HepG2 (cell line): ENCODE measurements at regions not wholly inside any gene's neighbourhood (a gene's known extent, or its start where the extent isn't known, plus 50 kb on each side); places are given as distances from the start of the nearest gene placed in this dataset.

ENCODE experiments used
- ATF1 ChIP-seq: IDR thresholded peaks from 2 replicates; pipeline ENCODE4 v1.6.1; 2016; ENCODE audit warnings: mild to moderate bottlenecking, control low read depth
- ATF7 ChIP-seq, 2 experiments: fragments of 450-650 bp in 1 of 2; sonication (generic) in 1 of 2; formaldehyde crosslinking in 1 of 2; IDR thresholded peaks; 2 replicates each; pipeline versions ENCODE4 v1.4.0 to v1.6.1; 2016 to 2020; ENCODE audit warnings: antibody characterized with exemption in 1 of 2, mild to moderate bottlenecking in 1 of 2, missing genetic modification reagents in 1 of 2
- CBX2 ChIP-seq, 2 experiments: fragments of 200-600 bp in 1 of 2; sonication (generic); formaldehyde crosslinking in 1 of 2; IDR thresholded peaks; 2 replicates each; pipeline versions ENCODE4 v1.7.0 to v1.8.1; 2018 to 2022; ENCODE audit warnings: low read depth in 2 of 2, low read length in 1 of 2, mild to moderate bottlenecking in 1 of 2, missing genetic modification reagents in 1 of 2
- EZH2 ChIP-seq: conservative IDR thresholded peaks from 2 replicates; pipeline ENCODE4 v1.6.1; 2012; ENCODE audit warnings: mild to moderate bottlenecking, low read depth, low read length, moderate library complexity
- FOXA1 ChIP-seq, 2 experiments: fragments of 450-650 bp in 1 of 2; sonication (generic) in 1 of 2; formaldehyde crosslinking in 1 of 2; IDR thresholded peaks; 2 replicates each; pipeline versions ENCODE4 v1.4.0 to v1.6.1; 2016 to 2020; ENCODE audit warnings: missing genetic modification reagents in 1 of 2
- POLR2A ChIP-seq, 2 experiments: IDR thresholded peaks; 2 replicates each; pipeline ENCODE4 v1.6.1; 2011; ENCODE audit warnings: low read depth in 2 of 2, low read length in 2 of 2, mild to moderate bottlenecking in 1 of 2, moderate library complexity in 1 of 2; ENCODE audit not compliant: insufficient read depth in 1 of 2
- SRF ChIP-seq: IDR thresholded peaks from 2 replicates; pipeline ENCODE4 v1.6.1; 2011; ENCODE audit warnings: mild to moderate bottlenecking, low read depth, low read length, moderate library complexity
- ZBTB1 ChIP-seq: sonication (generic); formaldehyde crosslinking; IDR thresholded peaks from 2 replicates; pipeline ENCODE4 v1.4.0; 2020; ENCODE audit warnings: missing genetic modification reagents, borderline replicate concordance
- ZNF354B ChIP-seq: sonication (generic); formaldehyde crosslinking; IDR thresholded peaks from 2 replicates; pipeline ENCODE4 v1.8.0; 2022; ENCODE audit warnings: mild to moderate bottlenecking, missing genetic modification reagents
- TF ChIP-seq, protein P1 (sequence below): sonication (generic); formaldehyde crosslinking; IDR thresholded peaks from 2 replicates; pipeline ENCODE4 v1.5.0; 2020; ENCODE audit warnings: mild to moderate bottlenecking, missing genetic modification reagents, borderline replicate concordance
- TF ChIP-seq, protein P2 (sequence below): sonication (generic); formaldehyde crosslinking; IDR thresholded peaks from 2 replicates; pipeline ENCODE4 v1.5.0; 2020; ENCODE audit warnings: missing genetic modification reagents
- TF ChIP-seq, protein P3 (sequence below): sonication (generic); formaldehyde crosslinking; IDR thresholded peaks from 2 replicates; pipeline ENCODE4 v1.5.0; 2020; ENCODE audit warnings: mild to moderate bottlenecking, missing genetic modification reagents, moderate library complexity
- TF ChIP-seq, protein P4 (sequence below): sonication (generic); formaldehyde crosslinking; IDR thresholded peaks from 2 replicates; pipeline ENCODE4 v1.5.0; 2020; ENCODE audit warnings: missing genetic modification reagents
- TF ChIP-seq, protein P5 (sequence below): sonication (generic); formaldehyde crosslinking; IDR thresholded peaks from 2 replicates; pipeline ENCODE4 v1.4.0; 2020; ENCODE audit warnings: mild to moderate bottlenecking, missing genetic modification reagents

DNA sequence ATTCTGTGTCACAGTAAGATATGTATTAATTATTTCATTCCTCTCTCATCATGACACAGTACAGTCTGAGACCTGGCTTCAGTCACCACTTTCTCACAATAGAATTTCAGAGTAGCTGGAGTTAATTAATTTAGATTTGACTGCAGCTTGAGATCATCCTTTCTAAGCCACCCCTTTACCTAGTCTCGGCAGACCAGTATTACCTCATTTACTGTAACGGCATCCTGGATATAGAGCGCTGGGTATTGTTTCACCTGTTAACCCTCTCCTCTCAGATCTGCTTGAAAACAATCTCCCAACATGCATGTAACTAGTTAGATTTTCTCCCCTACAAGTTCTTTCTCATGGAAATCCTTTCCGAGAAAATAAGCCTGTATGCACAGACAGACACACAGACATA is 1057.5 kb downstream of the GATA3 start:
- TF ChIP-seq ATF1 (CRISPR knock-in tag) (no peak), ATF7 (IDR thresholded peaks at IDR 0.05) (no peak), ATF7 (CRISPR knock-in tag; IDR thresholded peaks at IDR 0.05) (no peak), SRF (no peak), EZH2 (no peak), POLR2A (IDR thresholded peaks at IDR 0.05; ENCODE audit: insufficient read depth in 1 of 2, low read depth in 2 of 2, low read length in 2 of 2) (no peak), ZBTB1 (CRISPR knock-in tag) (no peak), ZNF354B (no peak), FOXA1 (IDR thresholded peaks at IDR 0.05) (no peak), FOXA1 (CRISPR knock-in tag; IDR thresholded peaks at IDR 0.05) (no peak), CBX2 (IDR thresholded peaks at IDR 0.05; ENCODE audit: low read depth, low read length) (no peak), CBX2 (CRISPR knock-in tag; IDR thresholded peaks at IDR 0.05; ENCODE audit: low read depth) (no peak)
- TF ChIP-seq, protein P1, sequence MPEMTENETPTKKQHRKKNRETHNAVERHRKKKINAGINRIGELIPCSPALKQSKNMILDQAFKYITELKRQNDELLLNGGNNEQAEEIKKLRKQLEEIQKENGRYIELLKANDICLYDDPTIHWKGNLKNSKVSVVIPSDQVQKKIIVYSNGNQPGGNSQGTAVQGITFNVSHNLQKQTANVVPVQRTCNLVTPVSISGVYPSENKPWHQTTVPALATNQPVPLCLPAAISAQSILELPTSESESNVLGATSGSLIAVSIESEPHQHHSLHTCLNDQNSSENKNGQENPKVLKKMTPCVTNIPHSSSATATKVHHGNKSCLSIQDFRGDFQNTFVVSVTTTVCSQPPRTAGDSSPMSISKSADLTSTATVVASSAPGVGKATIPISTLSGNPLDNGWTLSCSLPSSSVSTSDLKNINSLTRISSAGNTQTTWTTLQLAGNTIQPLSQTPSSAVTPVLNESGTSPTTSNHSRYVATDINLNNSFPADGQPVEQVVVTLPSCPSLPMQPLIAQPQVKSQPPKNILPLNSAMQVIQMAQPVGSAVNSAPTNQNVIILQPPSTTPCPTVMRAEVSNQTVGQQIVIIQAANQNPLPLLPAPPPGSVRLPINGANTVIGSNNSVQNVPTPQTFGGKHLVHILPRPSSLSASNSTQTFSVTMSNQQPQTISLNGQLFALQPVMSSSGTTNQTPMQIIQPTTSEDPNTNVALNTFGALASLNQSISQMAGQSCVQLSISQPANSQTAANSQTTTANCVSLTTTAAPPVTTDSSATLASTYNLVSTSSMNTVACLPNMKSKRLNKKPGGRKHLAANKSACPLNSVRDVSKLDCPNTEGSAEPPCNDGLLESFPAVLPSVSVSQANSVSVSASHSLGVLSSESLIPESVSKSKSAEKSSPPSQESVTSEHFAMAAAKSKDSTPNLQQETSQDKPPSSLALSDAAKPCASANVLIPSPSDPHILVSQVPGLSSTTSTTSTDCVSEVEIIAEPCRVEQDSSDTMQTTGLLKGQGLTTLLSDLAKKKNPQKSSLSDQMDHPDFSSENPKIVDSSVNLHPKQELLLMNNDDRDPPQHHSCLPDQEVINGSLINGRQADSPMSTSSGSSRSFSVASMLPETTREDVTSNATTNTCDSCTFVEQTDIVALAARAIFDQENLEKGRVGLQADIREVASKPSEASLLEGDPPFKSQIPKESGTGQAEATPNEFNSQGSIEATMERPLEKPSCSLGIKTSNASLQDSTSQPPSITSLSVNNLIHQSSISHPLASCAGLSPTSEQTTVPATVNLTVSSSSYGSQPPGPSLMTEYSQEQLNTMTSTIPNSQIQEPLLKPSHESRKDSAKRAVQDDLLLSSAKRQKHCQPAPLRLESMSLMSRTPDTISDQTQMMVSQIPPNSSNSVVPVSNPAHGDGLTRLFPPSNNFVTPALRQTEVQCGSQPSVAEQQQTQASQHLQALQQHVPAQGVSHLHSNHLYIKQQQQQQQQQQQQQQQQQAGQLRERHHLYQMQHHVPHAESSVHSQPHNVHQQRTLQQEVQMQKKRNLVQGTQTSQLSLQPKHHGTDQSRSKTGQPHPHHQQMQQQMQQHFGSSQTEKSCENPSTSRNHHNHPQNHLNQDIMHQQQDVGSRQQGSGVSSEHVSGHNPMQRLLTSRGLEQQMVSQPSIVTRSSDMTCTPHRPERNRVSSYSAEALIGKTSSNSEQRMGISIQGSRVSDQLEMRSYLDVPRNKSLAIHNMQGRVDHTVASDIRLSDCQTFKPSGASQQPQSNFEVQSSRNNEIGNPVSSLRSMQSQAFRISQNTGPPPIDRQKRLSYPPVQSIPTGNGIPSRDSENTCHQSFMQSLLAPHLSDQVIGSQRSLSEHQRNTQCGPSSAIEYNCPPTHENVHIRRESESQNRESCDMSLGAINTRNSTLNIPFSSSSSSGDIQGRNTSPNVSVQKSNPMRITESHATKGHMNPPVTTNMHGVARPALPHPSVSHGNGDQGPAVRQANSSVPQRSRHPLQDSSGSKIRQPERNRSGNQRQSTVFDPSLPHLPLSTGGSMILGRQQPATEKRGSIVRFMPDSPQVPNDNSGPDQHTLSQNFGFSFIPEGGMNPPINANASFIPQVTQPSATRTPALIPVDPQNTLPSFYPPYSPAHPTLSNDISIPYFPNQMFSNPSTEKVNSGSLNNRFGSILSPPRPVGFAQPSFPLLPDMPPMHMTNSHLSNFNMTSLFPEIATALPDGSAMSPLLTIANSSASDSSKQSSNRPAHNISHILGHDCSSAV (CRISPR knock-in tag): no peak
- TF ChIP-seq, protein P2, sequence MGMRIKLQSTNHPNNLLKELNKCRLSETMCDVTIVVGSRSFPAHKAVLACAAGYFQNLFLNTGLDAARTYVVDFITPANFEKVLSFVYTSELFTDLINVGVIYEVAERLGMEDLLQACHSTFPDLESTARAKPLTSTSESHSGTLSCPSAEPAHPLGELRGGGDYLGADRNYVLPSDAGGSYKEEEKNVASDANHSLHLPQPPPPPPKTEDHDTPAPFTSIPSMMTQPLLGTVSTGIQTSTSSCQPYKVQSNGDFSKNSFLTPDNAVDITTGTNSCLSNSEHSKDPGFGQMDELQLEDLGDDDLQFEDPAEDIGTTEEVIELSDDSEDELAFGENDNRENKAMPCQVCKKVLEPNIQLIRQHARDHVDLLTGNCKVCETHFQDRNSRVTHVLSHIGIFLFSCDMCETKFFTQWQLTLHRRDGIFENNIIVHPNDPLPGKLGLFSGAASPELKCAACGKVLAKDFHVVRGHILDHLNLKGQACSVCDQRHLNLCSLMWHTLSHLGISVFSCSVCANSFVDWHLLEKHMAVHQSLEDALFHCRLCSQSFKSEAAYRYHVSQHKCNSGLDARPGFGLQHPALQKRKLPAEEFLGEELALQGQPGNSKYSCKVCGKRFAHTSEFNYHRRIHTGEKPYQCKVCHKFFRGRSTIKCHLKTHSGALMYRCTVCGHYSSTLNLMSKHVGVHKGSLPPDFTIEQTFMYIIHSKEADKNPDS (CRISPR knock-in tag): no peak
- TF ChIP-seq, protein P3, sequence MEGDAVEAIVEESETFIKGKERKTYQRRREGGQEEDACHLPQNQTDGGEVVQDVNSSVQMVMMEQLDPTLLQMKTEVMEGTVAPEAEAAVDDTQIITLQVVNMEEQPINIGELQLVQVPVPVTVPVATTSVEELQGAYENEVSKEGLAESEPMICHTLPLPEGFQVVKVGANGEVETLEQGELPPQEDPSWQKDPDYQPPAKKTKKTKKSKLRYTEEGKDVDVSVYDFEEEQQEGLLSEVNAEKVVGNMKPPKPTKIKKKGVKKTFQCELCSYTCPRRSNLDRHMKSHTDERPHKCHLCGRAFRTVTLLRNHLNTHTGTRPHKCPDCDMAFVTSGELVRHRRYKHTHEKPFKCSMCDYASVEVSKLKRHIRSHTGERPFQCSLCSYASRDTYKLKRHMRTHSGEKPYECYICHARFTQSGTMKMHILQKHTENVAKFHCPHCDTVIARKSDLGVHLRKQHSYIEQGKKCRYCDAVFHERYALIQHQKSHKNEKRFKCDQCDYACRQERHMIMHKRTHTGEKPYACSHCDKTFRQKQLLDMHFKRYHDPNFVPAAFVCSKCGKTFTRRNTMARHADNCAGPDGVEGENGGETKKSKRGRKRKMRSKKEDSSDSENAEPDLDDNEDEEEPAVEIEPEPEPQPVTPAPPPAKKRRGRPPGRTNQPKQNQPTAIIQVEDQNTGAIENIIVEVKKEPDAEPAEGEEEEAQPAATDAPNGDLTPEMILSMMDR (CRISPR knock-in tag): no peak
- TF ChIP-seq, protein P4, sequence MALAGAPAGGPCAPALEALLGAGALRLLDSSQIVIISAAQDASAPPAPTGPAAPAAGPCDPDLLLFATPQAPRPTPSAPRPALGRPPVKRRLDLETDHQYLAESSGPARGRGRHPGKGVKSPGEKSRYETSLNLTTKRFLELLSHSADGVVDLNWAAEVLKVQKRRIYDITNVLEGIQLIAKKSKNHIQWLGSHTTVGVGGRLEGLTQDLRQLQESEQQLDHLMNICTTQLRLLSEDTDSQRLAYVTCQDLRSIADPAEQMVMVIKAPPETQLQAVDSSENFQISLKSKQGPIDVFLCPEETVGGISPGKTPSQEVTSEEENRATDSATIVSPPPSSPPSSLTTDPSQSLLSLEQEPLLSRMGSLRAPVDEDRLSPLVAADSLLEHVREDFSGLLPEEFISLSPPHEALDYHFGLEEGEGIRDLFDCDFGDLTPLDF (CRISPR knock-in tag): no peak
- TF ChIP-seq, protein P5, sequence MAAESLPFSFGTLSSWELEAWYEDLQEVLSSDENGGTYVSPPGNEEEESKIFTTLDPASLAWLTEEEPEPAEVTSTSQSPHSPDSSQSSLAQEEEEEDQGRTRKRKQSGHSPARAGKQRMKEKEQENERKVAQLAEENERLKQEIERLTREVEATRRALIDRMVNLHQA (CRISPR knock-in tag): no peak
